ENCODE measurements at regions not wholly inside any gene's neighbourhood (a gene's known extent, or its start where the extent isn't known, plus 50 kb on each side); places are given as distances from the start of the nearest gene placed in this dataset.

- no peak for TF ChIP-seq POLR2AphosphoS5 (IDR thresholded peaks at IDR 0.05)
- TF ChIP-seq CTCF (IDR thresholded peaks at IDR 0.05), result no peak
These were observed 322.2 kb upstream of the SGCD start for GRCh38 chr5:156004754-156005153.
